Pons (tissue), 1 donor: ENCODE measurements at regions not wholly inside any gene's neighbourhood (a gene's known extent, or its start where the extent isn't known, plus 50 kb on each side); places are given as distances from the start of the nearest gene placed in this dataset.

ENCODE experiments used
- DNase-seq: peaks from one replicate; pipeline ENCODE4 v3.0.0-alpha.2; 2016; ENCODE audit warnings: low spot score

DNA sequence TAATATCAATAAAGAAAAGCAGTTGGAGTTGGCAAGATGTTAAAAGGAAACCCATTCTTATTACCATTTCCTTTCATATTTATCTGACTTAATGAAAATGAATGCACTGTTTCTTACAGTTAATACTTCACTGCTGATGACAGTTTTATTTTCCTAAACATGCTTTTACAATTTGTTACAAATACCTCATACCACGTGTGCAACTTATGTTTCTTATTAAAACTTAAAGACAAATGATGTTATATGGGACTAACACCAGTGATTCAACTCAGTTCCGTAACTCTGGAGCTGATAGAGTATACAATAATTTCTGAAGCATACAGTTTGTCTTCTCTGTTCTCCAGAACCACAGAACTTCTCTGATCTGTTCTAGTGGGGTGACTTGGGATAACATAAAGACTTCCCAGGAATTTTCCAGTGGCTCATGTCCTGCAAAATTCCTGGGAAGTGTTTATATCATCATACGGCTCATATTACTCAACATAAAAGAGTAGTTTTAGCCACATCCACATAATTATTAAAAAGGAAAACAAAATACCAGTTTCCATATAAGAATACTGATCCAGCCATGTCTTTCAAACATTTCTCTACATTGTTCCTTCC lies 1259.0 kb upstream of the C9orf72 start:
- no peak for DNase-seq

DNA sequence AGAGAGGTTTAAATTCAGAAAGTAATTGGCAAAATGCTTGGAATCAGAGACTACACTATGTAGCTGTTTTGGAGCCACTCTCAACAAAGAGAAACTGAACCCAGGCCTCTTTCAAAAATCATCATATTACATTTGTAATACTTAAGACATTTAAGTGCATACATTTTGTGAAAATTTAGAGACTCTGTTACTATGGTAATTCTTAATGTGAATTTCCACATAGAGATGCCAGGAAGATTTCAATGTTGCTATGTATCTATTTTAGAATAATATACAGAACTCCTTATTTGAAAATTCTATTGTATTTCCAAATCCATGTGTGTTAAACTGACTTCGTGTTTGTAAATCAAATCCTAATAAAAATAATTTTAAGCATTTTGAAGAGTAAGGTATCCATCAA lies 1260.9 kb upstream of the C9orf72 start:
- no peak for DNase-seq

GRCh38 chr9:28839778-28840430 lies 1266.6 kb upstream of the C9orf72 start:
- no peak for DNase-seq

GRCh38 chr9:28841775-28842174 lies 1268.5 kb upstream of the C9orf72 start:
- DNase-seq, result no peak

GRCh38 chr9:28847331-28847730 lies 1274.0 kb upstream of the C9orf72 start:
- no peak for DNase-seq

GRCh38 chr9:28848671-28849070 lies 1275.4 kb upstream of the C9orf72 start:
- DNase-seq, result no peak

DNA sequence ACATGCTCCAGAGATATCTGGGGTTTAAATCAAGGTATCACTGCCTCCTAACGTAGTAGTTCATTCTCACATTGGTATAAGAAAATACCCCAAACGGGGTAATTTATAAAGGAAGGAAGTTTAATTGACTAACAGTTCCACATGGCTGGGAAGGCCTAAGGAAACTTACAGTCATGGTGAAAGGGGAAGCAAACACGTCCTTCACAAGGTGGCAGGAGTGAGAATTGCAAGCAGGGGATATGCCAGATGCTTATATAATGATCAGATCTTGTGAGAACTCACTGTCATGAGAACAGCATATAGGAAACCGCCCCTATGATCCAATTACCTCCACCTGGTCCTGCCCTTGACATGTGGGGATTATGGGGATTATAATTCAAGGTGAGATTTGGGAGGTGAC lies 1280.2 kb upstream of the C9orf72 start:
- DNase-seq, result no peak

GRCh38 chr9:28866951-28867350 lies 1293.7 kb upstream of the C9orf72 start:
- DNase-seq, result no peak

DNA sequence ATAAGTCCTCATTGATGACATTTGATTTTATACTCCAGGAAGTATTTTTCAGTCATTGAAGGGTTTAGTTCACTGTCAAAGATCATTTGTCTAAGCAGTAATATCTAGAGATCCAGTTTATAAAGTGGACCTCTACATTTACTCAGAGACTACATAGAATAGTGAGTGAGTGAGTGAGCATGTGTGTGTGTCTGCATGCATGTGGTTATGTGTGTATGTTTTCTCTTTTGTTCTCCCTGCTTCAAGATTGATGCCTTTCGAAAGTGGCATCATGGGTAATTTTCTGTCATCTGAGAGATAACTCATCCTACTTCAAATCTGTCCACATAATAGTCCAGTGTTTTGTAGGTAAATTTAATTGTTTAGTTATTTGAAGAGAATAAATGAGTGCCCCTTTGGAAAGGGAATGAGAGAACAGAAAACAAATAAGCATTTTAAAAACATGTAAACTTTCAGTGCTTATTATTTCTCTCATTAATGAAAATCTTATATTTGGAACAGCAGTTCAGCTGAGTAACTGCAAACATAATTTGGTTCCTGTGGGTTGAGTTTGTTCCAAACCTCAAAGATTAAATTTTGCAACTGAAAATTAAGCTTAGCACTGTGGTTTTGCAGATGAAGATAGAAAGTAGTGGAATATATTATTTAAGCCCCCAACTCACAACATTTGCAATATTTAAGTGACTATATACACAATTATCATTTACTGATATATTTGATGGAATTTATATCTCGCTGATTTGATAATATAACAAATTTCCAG lies 1295.1 kb upstream of the C9orf72 start:
- DNase-seq, result no peak

GRCh38 chr9:28882529-28882928 lies 1309.2 kb upstream of the C9orf72 start:
- DNase-seq, result no peak

GRCh38 chr9:28883234-28883633 lies 1310.0 kb upstream of the C9orf72 start:
- no peak for DNase-seq

DNA sequence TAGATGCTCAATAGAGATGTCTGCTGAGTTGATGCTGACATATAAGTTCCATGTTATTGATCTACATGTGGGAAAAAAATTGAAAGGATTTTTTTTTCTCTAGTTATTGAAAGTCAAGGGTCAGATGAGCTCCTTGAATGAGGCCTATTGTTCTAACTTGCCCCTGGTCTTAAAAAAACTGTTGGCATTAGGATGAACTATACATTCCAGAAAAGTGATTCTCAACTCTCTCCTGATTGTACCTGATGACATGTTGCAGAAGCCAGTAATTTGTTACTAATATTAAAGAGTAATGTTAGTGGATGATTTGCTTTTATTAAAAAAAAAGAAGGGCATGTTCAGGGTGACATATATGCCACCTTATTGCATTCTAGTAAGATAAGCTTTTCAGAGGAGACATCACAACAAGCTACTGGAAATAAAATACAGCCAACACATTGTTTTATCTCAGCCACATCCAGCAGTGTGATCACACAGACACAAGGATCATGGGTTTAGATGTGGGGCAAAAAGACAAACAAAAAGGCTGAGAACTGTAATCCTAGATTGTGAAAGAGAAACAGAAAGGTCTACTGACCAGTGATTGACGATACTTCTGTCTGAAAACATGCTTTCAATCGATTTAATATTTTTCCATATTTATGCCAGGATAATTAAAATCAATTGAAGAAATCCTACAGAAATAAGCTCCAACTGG lies 1314.1 kb upstream of the C9orf72 start:
- DNase-seq, result no peak

DNA sequence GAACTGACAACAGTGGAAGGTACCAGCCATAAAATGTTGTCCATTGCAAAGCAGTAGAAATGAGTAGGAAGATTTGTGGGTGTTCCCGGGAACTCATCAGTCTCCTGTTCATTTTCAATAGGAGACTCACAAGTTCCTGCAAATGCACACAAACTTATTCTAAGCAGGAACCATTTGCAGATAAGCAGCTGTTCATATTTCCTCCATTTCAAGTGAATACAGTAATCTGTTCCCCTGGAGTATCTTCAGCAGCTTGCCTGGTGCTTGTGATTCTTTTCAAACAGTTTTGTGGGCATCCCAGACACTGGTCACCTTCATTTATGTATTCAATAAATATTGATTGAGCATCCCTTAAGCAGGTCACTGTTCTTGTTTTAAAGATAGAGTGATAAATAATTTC lies 1315.5 kb upstream of the C9orf72 start:
- no peak for DNase-seq

- DNase-seq, result no peak
Observed at GRCh38 chr9:28892538-28892937, 1319.3 kb upstream of the C9orf72 start.

DNA sequence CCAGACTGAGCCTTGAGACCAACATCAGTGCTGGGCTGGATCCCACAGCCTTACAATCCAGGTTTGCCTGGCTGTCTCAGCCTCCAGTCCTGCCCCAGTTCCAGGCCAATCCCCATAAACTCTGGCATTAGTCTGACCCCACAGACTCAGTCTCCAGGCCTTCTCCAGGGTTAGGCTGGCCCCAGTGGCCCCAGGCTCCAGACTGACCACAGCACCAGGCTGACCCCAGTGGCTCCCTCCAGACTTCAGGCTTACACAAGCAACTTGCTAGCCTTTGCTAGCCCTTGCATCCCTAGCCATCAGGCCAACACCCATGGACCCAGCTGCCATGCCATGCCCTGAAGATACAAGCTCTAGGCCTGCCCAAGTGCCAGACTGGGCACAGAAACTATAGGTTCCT lies 1326.0 kb upstream of the C9orf72 start:
- no peak for DNase-seq

DNA sequence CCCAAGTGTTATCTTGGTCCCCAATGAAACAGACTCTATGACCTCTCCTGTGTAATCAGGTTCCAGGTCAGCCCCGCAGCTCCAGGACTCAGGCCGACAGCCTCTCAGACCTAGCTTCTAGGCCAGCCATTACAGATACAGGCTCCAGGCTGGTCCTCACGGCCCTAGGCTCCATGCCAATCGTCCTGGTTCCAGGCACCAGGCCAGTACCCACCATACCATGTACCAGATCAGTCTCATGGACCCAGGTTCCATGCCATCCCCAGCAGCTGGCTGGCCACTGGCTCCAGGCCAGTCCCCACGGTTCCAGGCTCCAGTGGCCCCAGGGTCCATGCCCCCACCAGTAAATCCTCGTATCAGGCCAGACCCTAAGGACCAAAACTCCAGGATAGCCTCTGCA lies 1326.6 kb upstream of the C9orf72 start:
- no peak for DNase-seq

GRCh38 chr9:28900406-28900805 lies 1327.1 kb upstream of the C9orf72 start:
- DNase-seq, result no peak

DNA sequence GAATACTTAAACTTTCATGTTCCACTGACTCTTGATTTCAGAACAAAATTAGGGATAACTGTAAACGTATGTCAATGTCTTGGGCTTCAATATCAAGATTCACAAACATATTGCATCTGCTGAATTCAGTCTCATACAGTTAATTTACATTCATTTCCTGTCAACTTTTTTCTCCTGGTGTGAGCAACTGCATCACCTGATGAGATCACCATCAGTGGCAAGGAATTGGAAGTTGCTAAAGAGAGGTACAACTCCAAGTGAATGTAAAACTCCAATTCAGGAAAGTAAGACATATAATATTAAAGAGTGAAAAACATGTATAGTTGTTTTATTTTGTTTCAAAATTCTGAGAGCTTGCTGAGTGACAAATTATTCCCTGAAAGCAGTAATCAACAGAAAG lies 1336.2 kb upstream of the C9orf72 start:
- DNase-seq, result no peak

GRCh38 chr9:28912621-28913020 lies 1339.3 kb upstream of the C9orf72 start:
- no peak for DNase-seq

DNA sequence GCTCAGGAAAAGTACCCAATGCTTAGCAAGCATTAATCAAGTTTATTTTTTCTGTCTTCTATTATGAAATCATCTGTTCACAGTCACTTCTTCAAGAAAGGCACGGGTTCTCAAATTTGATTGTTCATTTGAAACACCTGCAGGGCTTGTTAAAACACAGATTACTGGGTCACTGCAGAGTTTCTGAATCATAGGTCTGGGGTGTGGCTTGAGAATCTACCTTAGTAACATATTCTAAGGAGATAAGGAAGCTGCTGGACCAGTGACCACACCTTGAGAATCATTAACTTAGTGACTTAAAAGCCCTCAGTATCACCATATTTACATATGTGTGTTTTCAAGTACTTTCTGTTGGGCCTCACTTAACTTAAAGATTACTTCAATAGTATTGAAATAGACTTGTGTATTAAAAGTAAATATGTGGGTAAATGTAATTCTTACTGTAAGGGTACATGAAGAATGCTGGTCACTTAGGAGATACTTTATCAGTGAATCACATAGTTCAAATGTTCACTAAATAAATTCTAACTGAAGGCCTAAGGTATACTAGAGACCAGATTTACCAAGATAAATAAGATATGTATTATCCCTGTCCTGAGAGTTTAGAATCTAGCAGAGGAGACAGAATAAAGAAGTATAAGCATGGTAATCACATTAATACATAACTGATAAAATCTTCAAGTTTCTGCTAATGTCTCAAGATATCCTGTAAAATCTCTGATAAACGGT lies 1342.1 kb upstream of the C9orf72 start:
- DNase-seq, result no peak

DNA sequence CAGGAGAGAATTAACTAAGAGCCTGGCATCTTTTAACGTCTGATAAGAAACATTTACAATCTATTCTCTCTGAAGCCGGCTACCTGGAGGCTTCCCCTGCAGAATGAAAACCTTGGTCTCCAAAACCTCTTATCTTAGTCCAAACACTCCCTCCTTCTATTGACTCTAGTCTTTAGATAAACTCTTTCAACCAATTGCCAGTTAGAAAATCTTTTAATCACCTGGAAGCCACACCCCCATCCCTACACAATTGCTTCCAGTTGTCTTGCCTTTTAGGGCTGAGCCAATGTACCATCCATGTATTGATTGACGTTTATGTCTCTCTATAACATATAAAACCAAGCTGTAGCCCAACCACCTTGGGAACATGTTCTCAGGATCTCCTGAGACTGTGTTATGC lies 1343.1 kb upstream of the C9orf72 start:
- no peak for DNase-seq

GRCh38 chr9:28921857-28922500 lies 1348.7 kb upstream of the C9orf72 start:
- no peak for DNase-seq
